Liver (tissue), 8 donors: ENCODE measurements at regions not wholly inside any gene's neighbourhood (a gene's known extent, or its start where the extent isn't known, plus 50 kb on each side); places are given as distances from the start of the nearest gene placed in this dataset.

Experiments
- DNase-seq: peaks from one replicate; pipeline ENCODE4 v3.0.0-alpha.2; 2017; ENCODE audit warnings: low spot score
- H3K27ac ChIP-seq, 2 donors: one replicate each; pipeline ENCODE4 v1.7.0; 2013; ENCODE audit warnings: inconsistent platforms in 2 of 2, low read length in 2 of 2, control low read depth in 1 of 2, low read depth in 1 of 2, mild to moderate bottlenecking in 1 of 2
- H3K27me3 ChIP-seq, 4 donors: one replicate each; pipeline versions ENCODE4 v1.6.1 to v1.7.0; 2013; ENCODE audit warnings: low read length in 3 of 4, inconsistent platforms in 1 of 4, mild to moderate bottlenecking in 1 of 4, moderate library complexity in 1 of 4; ENCODE audit not compliant: control insufficient read depth in 4 of 4, insufficient read depth in 4 of 4
- H3K36me3 ChIP-seq, 4 donors: one replicate each; pipeline versions ENCODE4 v1.6.1 to v1.7.0; 2013; ENCODE audit warnings: low read length in 3 of 4, mild to moderate bottlenecking in 3 of 4, low read depth in 1 of 4, moderate library complexity in 1 of 4; ENCODE audit not compliant: control insufficient read depth in 4 of 4, insufficient read depth in 3 of 4
- H3K4me1 ChIP-seq, 4 donors: one replicate each; pipeline versions ENCODE4 v1.6.1 to v1.7.0; 2013; ENCODE audit warnings: low read length in 3 of 4, mild to moderate bottlenecking in 3 of 4, moderate library complexity in 1 of 4; ENCODE audit not compliant: control insufficient read depth in 4 of 4, insufficient read depth in 4 of 4
- H3K4me3 ChIP-seq, 3 donors: one replicate each; pipeline versions ENCODE4 v1.6.1 to v1.7.0; 2013; ENCODE audit warnings: low read length in 3 of 3, control low read depth in 1 of 3, low read depth in 1 of 3, mild to moderate bottlenecking in 1 of 3
- H3K9ac ChIP-seq, 2 donors: one replicate each; pipeline ENCODE4 v1.7.0; 2013; ENCODE audit warnings: low read length in 2 of 2, mild to moderate bottlenecking in 2 of 2, moderate library complexity in 2 of 2, control low read depth in 1 of 2, low read depth in 1 of 2
- H3K9me3 ChIP-seq, 4 donors: one replicate each; pipeline versions ENCODE4 v1.6.1 to v1.7.0; 2013; ENCODE audit warnings: low read length in 3 of 4; ENCODE audit not compliant: control insufficient read depth in 4 of 4
- EGR1 ChIP-seq, 2 donors: IDR thresholded peaks; 2 replicates each; pipeline ENCODE4 v1.6.1; 2016 to 2018; ENCODE audit warnings: antibody characterized with exemption in 2 of 2, low read depth in 2 of 2
- FOXA1 ChIP-seq: IDR thresholded peaks from 2 replicates; pipeline ENCODE4 v1.6.1; 2016; ENCODE audit warnings: antibody characterized with exemption
- FOXA2 ChIP-seq: IDR thresholded peaks from 2 replicates; pipeline ENCODE4 v1.6.1; 2016; ENCODE audit warnings: antibody characterized with exemption
- GABPA ChIP-seq, 2 donors: IDR thresholded peaks in 1 of 2; conservative IDR thresholded peaks in 1 of 2; 2 replicates each; pipeline ENCODE4 v1.6.1; 2016; ENCODE audit warnings: antibody characterized with exemption in 2 of 2, mild to moderate bottlenecking in 1 of 2, moderate library complexity in 1 of 2
- HNF4A ChIP-seq, 2 donors: conservative IDR thresholded peaks; 2 replicates each; pipeline ENCODE4 v1.6.1; 2016; ENCODE audit warnings: antibody characterized with exemption in 2 of 2, mild to moderate bottlenecking in 2 of 2
- HNF4G ChIP-seq: IDR thresholded peaks from 2 replicates; pipeline ENCODE4 v1.6.1; 2016; ENCODE audit warnings: antibody characterized with exemption
- JUND ChIP-seq, 2 donors: IDR thresholded peaks; 2 replicates each; pipeline ENCODE4 v1.6.1; 2016; ENCODE audit warnings: antibody characterized with exemption in 2 of 2
- MAX ChIP-seq: IDR thresholded peaks from 2 replicates; pipeline ENCODE4 v1.6.1; 2016; ENCODE audit warnings: antibody characterized with exemption
- RAD21 ChIP-seq, 2 donors: IDR thresholded peaks; 2 replicates each; pipeline ENCODE4 v1.6.1; 2016; ENCODE audit warnings: antibody characterized with exemption in 2 of 2, mild to moderate bottlenecking in 2 of 2
- RXRA ChIP-seq, 2 donors: IDR thresholded peaks; 2 replicates each; pipeline ENCODE4 v1.6.1; 2017 to 2018; ENCODE audit warnings: antibody characterized with exemption in 2 of 2, mild to moderate bottlenecking in 1 of 2
- SP1 ChIP-seq: IDR thresholded peaks from 2 replicates; pipeline ENCODE4 v1.6.1; 2018; ENCODE audit warnings: antibody characterized with exemption, mild to moderate bottlenecking
- TAF1 ChIP-seq: conservative IDR thresholded peaks from 2 replicates; pipeline ENCODE4 v1.6.1; 2016; ENCODE audit warnings: antibody characterized with exemption, mild to moderate bottlenecking
- YY1 ChIP-seq: IDR thresholded peaks from 2 replicates; pipeline ENCODE4 v1.6.1; 2016; ENCODE audit warnings: antibody characterized with exemption, mild to moderate bottlenecking
- WGBS: extraction: QIAGEN DNeasy Blood & Tissue Kit; methylation state at CpG from one replicate; pipeline ENCODE4 v1.1.7; 2013; 5-methylcytosine and 5-hydroxymethylcytosine counted together
- TF ChIP-seq, protein P1 (sequence below): IDR thresholded peaks from 2 replicates; pipeline ENCODE4 v1.6.1; 2016; ENCODE audit warnings: antibody characterized with exemption
- TF ChIP-seq, protein P2 (sequence below): IDR thresholded peaks from 2 replicates; pipeline ENCODE4 v1.6.1; 2016; ENCODE audit warnings: antibody characterized with exemption, mild to moderate bottlenecking
- TF ChIP-seq, protein P3 (sequence below): fragments of 150-350 bp; IDR thresholded peaks from 2 replicates; pipeline ENCODE4 v1.5.1; 2017; ENCODE audit warnings: improper control_type of control experiment, low read depth, low read length; ENCODE audit not compliant: missing input control
- donor health status: healthy.
- donor health status: healthy.
- donor health status: healthy.
- donor health status: healthy.
- donor health status: healthy.

GRCh38 chr7:20954711-20955619 is 168.3 kb upstream of the SP8 start:
- TF ChIP-seq SP1 (no peak), HNF4G (no peak), MAX (no peak), FOXA1 (no peak), HNF4A (conservative IDR thresholded peaks at IDR 0.05) (no peak)
- H3K4me3 ChIP-seq: no peak overlapping the region
- WGBS: 82% methylated on average over 4 of the region's 4 CpGs
- H3K4me1 ChIP-seq: peaks cover 0 to 8% (median 3%) of the 10 kb centered on the region in 4 donors
- no peak overlapping the region for H3K27ac ChIP-seq
- H3K9me3 ChIP-seq: no peaks in the 10 kb centered on the region
- H3K36me3 ChIP-seq: no peaks in the 10 kb centered on the region
- H3K27me3 ChIP-seq: no peaks in the 10 kb centered on the region
- no peak overlapping the region for H3K9ac ChIP-seq
- DNase-seq: no peak

DNA sequence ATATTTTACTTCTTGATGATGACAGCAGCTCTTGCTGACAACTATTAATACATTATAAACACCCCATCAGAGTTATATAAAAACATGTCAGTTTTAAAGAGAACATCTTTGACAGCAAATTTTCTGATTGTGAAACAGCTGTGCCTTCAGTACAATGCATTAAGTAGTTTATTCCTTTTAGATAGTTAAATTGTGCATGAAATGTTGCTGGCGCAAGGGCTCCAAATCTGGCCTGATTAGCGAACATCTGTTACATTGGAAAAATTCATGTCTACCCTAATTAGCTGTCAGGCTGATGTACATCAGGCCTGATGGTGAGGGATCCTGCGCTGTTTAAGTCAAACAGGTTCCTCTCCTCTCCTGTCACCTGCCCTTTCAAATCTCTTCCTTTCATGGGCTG is 171.9 kb upstream of the SP8 start:
- no peak for DNase-seq
- no peaks in the 10 kb centered on the region for H3K27me3 ChIP-seq
- TF ChIP-seq GABPA (IDR thresholded peaks at IDR 0.05 in 1 of 2, conservative IDR thresholded peaks at IDR 0.05 in 1 of 2): no peak
- TF ChIP-seq, protein P1, sequence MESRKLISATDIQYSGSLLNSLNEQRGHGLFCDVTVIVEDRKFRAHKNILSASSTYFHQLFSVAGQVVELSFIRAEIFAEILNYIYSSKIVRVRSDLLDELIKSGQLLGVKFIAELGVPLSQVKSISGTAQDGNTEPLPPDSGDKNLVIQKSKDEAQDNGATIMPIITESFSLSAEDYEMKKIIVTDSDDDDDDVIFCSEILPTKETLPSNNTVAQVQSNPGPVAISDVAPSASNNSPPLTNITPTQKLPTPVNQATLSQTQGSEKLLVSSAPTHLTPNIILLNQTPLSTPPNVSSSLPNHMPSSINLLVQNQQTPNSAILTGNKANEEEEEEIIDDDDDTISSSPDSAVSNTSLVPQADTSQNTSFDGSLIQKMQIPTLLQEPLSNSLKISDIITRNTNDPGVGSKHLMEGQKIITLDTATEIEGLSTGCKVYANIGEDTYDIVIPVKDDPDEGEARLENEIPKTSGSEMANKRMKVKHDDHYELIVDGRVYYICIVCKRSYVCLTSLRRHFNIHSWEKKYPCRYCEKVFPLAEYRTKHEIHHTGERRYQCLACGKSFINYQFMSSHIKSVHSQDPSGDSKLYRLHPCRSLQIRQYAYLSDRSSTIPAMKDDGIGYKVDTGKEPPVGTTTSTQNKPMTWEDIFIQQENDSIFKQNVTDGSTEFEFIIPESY: no peak
- no peak for TF ChIP-seq RAD21 (IDR thresholded peaks at IDR 0.05)
- TF ChIP-seq HNF4A (conservative IDR thresholded peaks at IDR 0.05): no peak
- H3K27ac ChIP-seq: no peak overlapping the region
- 84% methylated on average over 3 of the region's 3 CpGs for WGBS
- H3K9ac ChIP-seq: no peak overlapping the region
- H3K36me3 ChIP-seq: no peaks in the 10 kb centered on the region
- no peaks in the 10 kb centered on the region for H3K9me3 ChIP-seq
- H3K4me1 ChIP-seq: peaks cover 0 to 8% (median 3%) of the 10 kb centered on the region in 4 donors
- no peak overlapping the region for H3K4me3 ChIP-seq

DNA sequence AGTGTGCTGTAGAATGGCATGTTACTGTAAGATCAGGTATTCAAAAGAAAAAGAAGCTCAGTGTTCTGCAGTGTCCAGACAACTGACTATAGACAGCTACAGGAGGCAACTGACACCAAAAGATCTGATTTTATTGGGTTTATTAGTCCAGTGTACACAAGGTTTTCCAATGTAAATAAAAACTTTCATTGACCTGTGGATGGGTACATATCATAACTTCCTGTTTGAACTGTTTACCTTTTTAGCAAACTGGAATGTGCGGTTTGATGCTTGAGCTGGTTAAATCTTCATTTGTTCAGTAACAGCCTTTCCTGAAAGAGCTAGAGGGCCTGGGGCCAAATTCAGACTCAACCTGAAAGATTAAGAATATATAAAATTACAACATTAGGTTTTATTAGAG is 172.6 kb upstream of the SP8 start:
- Histone ChIP-seq H3K27me3 (no peaks in the 10 kb centered on the region), H3K9me3 (no peaks in the 10 kb centered on the region), H3K36me3 (no peaks in the 10 kb centered on the region), H3K4me3 (no peak overlapping the region), H3K27ac (no peak overlapping the region), H3K4me1 (peaks cover 0 to 8% (median 3%) of the 10 kb centered on the region in 4 donors), H3K9ac (no peak overlapping the region)
- 30% methylated on average over 1 of the region's 1 CpG for WGBS
- no peak for DNase-seq
- no peak for TF ChIP-seq MAX
- TF ChIP-seq FOXA1: peak; percentile 64
- peak in 1 of 2 donors; percentile 6 for TF ChIP-seq HNF4A (conservative IDR thresholded peaks at IDR 0.05)
- TF ChIP-seq SP1: peak; percentile 32
- TF ChIP-seq RAD21 (IDR thresholded peaks at IDR 0.05): no peak
- TF ChIP-seq RXRA (IDR thresholded peaks at IDR 0.05): peak; percentile 18 to 25
- no peak for TF ChIP-seq TAF1
- no peak for TF ChIP-seq YY1
- no peak for TF ChIP-seq GABPA (IDR thresholded peaks at IDR 0.05 in 1 of 2, conservative IDR thresholded peaks at IDR 0.05 in 1 of 2)
- TF ChIP-seq FOXA2: peak; percentile 71
- TF ChIP-seq, protein P1: no peak
- TF ChIP-seq, protein P2, sequence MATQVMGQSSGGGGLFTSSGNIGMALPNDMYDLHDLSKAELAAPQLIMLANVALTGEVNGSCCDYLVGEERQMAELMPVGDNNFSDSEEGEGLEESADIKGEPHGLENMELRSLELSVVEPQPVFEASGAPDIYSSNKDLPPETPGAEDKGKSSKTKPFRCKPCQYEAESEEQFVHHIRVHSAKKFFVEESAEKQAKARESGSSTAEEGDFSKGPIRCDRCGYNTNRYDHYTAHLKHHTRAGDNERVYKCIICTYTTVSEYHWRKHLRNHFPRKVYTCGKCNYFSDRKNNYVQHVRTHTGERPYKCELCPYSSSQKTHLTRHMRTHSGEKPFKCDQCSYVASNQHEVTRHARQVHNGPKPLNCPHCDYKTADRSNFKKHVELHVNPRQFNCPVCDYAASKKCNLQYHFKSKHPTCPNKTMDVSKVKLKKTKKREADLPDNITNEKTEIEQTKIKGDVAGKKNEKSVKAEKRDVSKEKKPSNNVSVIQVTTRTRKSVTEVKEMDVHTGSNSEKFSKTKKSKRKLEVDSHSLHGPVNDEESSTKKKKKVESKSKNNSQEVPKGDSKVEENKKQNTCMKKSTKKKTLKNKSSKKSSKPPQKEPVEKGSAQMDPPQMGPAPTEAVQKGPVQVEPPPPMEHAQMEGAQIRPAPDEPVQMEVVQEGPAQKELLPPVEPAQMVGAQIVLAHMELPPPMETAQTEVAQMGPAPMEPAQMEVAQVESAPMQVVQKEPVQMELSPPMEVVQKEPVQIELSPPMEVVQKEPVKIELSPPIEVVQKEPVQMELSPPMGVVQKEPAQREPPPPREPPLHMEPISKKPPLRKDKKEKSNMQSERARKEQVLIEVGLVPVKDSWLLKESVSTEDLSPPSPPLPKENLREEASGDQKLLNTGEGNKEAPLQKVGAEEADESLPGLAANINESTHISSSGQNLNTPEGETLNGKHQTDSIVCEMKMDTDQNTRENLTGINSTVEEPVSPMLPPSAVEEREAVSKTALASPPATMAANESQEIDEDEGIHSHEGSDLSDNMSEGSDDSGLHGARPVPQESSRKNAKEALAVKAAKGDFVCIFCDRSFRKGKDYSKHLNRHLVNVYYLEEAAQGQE: no peak
- no peak for TF ChIP-seq EGR1 (IDR thresholded peaks at IDR 0.05; ENCODE audit: low read depth in 2 of 2)
- TF ChIP-seq JUND (IDR thresholded peaks at IDR 0.05): no peak
- TF ChIP-seq, protein P3, sequence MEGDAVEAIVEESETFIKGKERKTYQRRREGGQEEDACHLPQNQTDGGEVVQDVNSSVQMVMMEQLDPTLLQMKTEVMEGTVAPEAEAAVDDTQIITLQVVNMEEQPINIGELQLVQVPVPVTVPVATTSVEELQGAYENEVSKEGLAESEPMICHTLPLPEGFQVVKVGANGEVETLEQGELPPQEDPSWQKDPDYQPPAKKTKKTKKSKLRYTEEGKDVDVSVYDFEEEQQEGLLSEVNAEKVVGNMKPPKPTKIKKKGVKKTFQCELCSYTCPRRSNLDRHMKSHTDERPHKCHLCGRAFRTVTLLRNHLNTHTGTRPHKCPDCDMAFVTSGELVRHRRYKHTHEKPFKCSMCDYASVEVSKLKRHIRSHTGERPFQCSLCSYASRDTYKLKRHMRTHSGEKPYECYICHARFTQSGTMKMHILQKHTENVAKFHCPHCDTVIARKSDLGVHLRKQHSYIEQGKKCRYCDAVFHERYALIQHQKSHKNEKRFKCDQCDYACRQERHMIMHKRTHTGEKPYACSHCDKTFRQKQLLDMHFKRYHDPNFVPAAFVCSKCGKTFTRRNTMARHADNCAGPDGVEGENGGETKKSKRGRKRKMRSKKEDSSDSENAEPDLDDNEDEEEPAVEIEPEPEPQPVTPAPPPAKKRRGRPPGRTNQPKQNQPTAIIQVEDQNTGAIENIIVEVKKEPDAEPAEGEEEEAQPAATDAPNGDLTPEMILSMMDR: no peak
- TF ChIP-seq HNF4G: no peak
